ENCODE measurements at regions not wholly inside any gene's neighbourhood (a gene's known extent, or its start where the extent isn't known, plus 50 kb on each side); places are given as distances from the start of the nearest gene placed in this dataset.

DNA sequence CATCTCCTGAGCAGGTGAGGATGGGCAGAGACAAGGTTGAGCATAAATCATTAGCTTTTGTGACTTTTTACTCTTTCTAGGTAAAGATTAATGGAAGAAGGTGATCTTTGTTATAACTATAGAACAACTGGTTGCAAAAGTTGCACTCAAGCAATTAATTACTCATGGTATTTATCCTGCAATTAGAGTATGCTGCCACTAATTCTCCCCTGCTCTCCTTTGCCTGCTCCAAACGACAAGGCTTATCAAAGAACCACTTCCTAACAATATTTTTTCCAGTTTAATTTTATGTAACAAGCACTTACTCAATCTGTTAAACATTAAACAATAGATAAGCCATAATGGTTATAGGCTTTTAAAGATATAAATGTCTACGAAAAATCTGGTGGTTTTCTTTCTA lies 189.9 kb upstream of the PELI2 start:
- H3K4me3 ChIP-seq (ENCODE audit: control insufficient read depth, low read depth, low read length): no peak overlapping the region
- no peak for DNase-seq (ENCODE audit: low read depth)
- TF ChIP-seq, protein P1, sequence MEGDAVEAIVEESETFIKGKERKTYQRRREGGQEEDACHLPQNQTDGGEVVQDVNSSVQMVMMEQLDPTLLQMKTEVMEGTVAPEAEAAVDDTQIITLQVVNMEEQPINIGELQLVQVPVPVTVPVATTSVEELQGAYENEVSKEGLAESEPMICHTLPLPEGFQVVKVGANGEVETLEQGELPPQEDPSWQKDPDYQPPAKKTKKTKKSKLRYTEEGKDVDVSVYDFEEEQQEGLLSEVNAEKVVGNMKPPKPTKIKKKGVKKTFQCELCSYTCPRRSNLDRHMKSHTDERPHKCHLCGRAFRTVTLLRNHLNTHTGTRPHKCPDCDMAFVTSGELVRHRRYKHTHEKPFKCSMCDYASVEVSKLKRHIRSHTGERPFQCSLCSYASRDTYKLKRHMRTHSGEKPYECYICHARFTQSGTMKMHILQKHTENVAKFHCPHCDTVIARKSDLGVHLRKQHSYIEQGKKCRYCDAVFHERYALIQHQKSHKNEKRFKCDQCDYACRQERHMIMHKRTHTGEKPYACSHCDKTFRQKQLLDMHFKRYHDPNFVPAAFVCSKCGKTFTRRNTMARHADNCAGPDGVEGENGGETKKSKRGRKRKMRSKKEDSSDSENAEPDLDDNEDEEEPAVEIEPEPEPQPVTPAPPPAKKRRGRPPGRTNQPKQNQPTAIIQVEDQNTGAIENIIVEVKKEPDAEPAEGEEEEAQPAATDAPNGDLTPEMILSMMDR (IDR thresholded peaks at IDR 0.05; ENCODE audit: control insufficient read depth, insufficient read depth, low read depth, low read length, missing control alignments): no peak

DNA sequence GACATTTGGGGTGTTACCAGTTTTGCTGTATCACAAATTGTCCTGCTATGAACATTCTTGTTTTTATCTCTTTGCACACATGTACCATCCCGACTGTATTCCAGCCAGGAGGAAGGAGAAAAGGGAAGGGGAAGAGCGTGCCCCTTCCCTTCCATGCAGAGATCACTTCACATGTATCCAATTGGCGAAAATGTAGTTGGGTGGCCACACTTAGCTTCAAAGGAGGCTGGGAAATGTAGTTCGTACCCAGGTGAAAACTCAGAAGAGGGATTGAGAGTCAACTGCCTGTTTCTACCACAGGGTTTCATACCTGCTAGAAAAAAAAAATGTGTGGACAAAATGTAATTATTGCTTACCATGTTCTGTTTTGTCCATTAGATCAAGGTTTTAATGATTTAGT lies 189.1 kb upstream of the PELI2 start:
- no peak for DNase-seq (ENCODE audit: low read depth)
- H3K4me3 ChIP-seq (ENCODE audit: control insufficient read depth, low read depth, low read length): no peak overlapping the region
- TF ChIP-seq, protein P1 (IDR thresholded peaks at IDR 0.05; ENCODE audit: control insufficient read depth, insufficient read depth, low read depth, low read length, missing control alignments): no peak

DNA sequence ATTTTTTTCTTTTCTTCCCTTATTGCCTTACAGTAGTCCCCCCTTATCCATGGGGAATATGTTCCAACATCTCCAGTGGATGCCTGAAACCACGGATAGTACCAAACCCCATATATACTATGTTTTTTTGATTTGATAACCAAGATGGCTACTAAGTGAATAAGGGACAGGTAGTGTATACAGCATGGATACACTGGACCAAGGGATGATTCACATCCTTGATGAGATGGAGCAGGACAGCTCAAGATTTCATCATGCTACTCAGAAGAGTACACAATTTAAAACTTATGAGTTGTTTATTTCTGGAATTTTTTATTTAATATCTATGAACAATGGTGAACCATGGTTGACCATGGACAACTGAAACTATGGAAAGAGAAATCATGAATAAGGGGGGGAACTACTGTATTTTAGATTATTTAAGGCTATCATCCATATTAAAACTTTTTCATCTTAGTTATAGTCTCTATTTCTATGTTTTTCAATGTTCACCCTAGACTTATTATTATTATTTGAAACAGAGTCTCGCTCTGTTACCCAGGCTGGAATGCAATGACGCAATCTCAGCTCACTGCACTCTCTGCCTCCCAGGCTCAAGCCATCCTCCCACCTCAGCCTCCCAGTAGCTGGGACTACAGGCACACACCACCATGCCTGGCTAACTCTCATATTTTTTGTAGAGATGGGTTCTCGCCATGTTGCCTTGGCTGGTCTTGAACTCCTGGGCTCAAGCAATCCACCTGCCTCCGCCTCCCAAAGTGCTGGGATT lies 188.0 kb upstream of the PELI2 start:
- TF ChIP-seq, protein P1 (IDR thresholded peaks at IDR 0.05; ENCODE audit: control insufficient read depth, insufficient read depth, low read depth, low read length, missing control alignments): no peak
- no peak overlapping the region for H3K4me3 ChIP-seq (ENCODE audit: control insufficient read depth, low read depth, low read length)
- no peak for DNase-seq (ENCODE audit: low read depth)

- no peak overlapping the region for H3K4me3 ChIP-seq (ENCODE audit: control insufficient read depth, low read depth, low read length)
- TF ChIP-seq, protein P1 (IDR thresholded peaks at IDR 0.05; ENCODE audit: control insufficient read depth, insufficient read depth, low read depth, low read length, missing control alignments): no peak
Observed at GRCh38 chr14:55936691-55937090, 181.5 kb upstream of the PELI2 start.

DNA sequence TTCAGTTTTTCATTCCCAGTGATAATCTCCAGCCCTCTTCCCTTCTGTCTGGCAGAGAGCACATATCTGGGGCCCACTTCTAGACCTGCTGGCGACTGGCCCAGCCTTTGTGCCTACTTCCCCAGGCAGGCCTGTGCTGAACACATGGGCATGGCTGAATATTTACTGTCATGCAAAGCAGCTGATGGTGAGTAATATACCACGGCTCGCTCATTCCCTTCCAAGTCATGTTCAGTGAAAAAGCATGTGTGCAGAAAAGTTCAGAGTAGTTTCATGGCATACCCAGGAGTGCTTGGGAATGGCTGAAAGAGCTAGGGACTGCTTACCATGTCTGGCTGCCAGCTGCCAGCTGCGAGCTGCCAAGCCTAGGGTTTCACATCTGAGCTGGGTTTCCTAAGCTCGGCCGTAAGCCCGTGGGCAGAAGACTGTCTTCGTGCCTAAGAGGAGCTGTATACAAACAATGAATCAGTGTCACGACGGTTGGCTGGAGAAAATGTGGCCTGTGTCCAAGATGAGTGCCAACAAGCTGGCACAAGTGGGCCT lies 179.9 kb upstream of the PELI2 start:
- peak; percentile 24 for DNase-seq (ENCODE audit: low read depth)
- TF ChIP-seq, protein P1 (IDR thresholded peaks at IDR 0.05; ENCODE audit: control insufficient read depth, insufficient read depth, low read depth, low read length, missing control alignments): no peak
- H3K4me3 ChIP-seq (ENCODE audit: control insufficient read depth, low read depth, low read length): no peak overlapping the region

More at GRCh38 chr14:55936691-55937090, 181.5 kb upstream of the PELI2 start:
- no peak for DNase-seq (ENCODE audit: low read depth)

DNA sequence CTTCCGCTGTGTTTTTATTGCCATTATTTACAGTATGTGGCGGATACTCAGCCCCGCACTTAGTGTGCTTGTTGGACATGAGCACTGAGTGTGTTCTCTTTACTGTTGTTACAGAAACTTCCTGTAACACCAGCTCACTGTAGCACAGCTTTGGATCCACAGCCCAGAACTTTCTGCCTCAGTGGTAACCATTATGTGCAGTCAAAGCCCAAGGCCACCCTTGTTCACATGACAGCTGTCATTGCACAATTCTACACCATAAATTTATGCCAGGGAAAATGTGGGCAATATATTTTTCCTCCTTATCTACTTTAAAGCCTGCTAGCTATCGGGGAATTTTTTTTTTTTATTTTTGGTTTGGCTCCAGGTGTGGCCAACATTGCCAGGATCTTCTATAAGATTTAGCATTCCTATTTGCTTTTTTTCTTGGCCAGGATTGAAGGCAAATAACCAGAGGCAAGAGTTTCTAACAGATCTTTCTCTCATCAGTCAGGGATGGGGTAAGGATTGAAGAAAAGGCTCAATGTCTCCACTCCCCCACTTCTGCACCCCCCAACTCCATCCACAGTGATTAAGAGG lies 176.0 kb upstream of the PELI2 start:
- no peak overlapping the region for H3K4me3 ChIP-seq (ENCODE audit: control insufficient read depth, low read depth, low read length)
- TF ChIP-seq, protein P1 (IDR thresholded peaks at IDR 0.05; ENCODE audit: control insufficient read depth, insufficient read depth, low read depth, low read length, missing control alignments): no peak
- DNase-seq (ENCODE audit: low read depth): no peak

Measured in AG09309 (cell line).